HCT116 (cell line): ENCODE measurements at regions not wholly inside any gene's neighbourhood (a gene's known extent, or its start where the extent isn't known, plus 50 kb on each side); places are given as distances from the start of the nearest gene placed in this dataset.

ENCODE experiments used
- ATF3 ChIP-seq: IDR thresholded peaks from 2 replicates; pipeline ENCODE4 v1.6.1; 2012
- CTCF ChIP-seq, 3 experiments: fragments of 200-600 bp in 1 of 3; sonication (generic) in 1 of 3; IDR thresholded peaks in 2 of 3; conservative IDR thresholded peaks in 1 of 3; 2 replicates each; pipeline ENCODE4 v1.5.1; 2012 to 2017; ENCODE audit warnings: low read depth in 2 of 3, low read length in 2 of 3, antibody characterized with exemption in 1 of 3, borderline replicate concordance in 1 of 3, control low read depth in 1 of 3, mild to moderate bottlenecking in 1 of 3, mixed read lengths in 1 of 3, mixed run types in 1 of 3, moderate library complexity in 1 of 3; ENCODE audit not compliant: insufficient read depth in 1 of 3
- JUND ChIP-seq: IDR thresholded peaks from 2 replicates; pipeline ENCODE4 v1.6.1; 2012
- POLR2A ChIP-seq: IDR thresholded peaks from 2 replicates; pipeline ENCODE4 v1.7.0; 2011; ENCODE audit warnings: borderline replicate concordance; ENCODE audit not compliant: insufficient read depth, insufficient read length; ENCODE audit errors: extremely low read depth
- SRF ChIP-seq: IDR thresholded peaks from 2 replicates; pipeline ENCODE4 v1.6.1; 2012; ENCODE audit warnings: low read depth

GRCh38 chr14:62431496-62431895, 613.8 kb downstream of the KCNH5 start:
- TF ChIP-seq CTCF (IDR thresholded peaks at IDR 0.05 in 2 of 3, conservative IDR thresholded peaks at IDR 0.05 in 1 of 3; ENCODE audit: borderline replicate concordance in 1 of 3, insufficient read depth in 1 of 3, low read depth in 2 of 3, low read length in 2 of 3) = no peak
- TF ChIP-seq SRF = no peak
- TF ChIP-seq POLR2A = no peak
- TF ChIP-seq ATF3 = no peak
- TF ChIP-seq JUND = no peak
